NCI-H2171 (cell line): ENCODE measurements at regions not wholly inside any gene's neighbourhood (a gene's known extent, or its start where the extent isn't known, plus 50 kb on each side); places are given as distances from the start of the nearest gene placed in this dataset.

Experiments used
- DNase-seq: peaks from one replicate; lab custom pipeline; 2025; lab: John Stamatoyannopoulos, UW

GRCh38 chr21:35367553-35367952 is 318.5 kb upstream of the RUNX1 start:
- DNase-seq, result no peak

DNA sequence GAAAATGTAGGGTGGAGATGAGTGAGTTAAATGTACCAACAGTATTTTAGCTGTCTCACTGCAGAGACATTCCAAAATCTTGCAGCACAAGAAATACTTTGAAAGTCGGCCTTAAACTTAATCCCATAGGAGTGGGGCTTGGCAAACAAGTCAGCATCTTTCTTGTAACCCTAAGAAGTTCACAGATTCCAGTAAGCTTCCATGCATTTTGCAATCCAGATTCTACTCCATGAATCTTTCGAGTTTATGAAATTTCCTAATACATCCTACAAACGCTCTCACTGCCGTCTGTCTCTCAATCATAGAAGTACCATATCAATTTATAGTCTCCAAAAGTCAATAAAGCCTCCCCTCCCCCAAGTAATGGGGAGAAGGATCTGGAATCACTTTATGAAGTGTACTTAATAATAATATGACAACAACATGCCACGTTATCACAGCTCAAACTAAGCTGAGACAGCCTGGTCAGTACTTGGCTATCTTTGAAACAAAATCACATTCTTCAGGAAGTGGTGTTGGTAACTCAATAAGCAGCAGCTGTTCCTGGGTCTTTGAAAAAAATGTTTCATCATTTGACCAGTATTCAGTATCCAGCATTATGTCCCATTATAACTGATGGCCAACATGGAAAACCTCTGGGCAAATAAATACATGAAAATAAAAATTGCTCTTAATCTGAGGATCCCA is 317.4 kb upstream of the RUNX1 start:
- no peak for DNase-seq

GRCh38 chr21:35363458-35363857 is 314.4 kb upstream of the RUNX1 start:
- no peak for DNase-seq

- DNase-seq, result no peak
Measured at GRCh38 chr21:35361988-35362387, 312.9 kb upstream of the RUNX1 start.

GRCh38 chr21:35360870-35361570 is 311.9 kb upstream of the RUNX1 start:
- no peak for DNase-seq

GRCh38 chr21:35359076-35359475 is 310.0 kb upstream of the RUNX1 start:
- DNase-seq, result no peak

DNA sequence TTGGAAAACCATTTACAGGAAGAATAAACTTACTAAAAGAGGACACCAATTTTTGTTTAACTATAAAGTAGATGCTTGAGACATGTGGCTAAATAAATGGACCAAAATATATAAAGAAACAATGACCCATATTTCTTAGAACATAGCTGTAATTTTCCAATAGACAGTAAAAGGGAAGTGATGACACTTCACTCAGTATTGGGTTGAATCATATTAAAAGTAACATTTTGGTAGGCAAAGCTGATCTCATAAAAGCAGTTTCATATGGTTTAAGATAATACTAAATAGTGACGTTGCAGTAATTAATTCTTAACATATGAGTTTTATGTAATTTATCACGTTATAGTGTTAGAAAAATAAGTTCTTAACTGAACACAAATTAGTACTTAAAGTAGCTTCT is 308.9 kb upstream of the RUNX1 start:
- no peak for DNase-seq

- no peak for DNase-seq
Measured at GRCh38 chr21:35357041-35357780, 308.1 kb upstream of the RUNX1 start.

GRCh38 chr21:35354078-35354477 is 305.0 kb upstream of the RUNX1 start:
- no peak for DNase-seq

DNA sequence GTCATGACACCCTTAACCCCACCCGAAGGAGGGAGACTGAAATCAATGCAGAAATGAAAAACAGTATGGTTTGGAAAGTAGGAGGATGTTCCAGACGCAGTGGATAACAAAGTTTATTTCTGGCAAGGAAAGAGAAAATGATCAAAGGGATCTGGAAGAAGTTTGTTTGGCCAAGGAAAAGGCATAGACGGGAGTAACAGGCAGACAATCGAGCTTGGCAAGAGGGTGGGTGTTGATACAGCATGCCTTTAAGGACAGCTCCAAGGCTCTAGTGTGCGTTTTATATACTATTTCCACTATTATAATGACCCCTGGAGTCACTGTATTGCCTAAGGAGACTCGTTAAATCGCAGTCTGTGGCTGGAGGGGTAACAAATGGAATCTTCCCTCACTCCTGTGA is 303.7 kb upstream of the RUNX1 start:
- DNase-seq, result no peak

DNA sequence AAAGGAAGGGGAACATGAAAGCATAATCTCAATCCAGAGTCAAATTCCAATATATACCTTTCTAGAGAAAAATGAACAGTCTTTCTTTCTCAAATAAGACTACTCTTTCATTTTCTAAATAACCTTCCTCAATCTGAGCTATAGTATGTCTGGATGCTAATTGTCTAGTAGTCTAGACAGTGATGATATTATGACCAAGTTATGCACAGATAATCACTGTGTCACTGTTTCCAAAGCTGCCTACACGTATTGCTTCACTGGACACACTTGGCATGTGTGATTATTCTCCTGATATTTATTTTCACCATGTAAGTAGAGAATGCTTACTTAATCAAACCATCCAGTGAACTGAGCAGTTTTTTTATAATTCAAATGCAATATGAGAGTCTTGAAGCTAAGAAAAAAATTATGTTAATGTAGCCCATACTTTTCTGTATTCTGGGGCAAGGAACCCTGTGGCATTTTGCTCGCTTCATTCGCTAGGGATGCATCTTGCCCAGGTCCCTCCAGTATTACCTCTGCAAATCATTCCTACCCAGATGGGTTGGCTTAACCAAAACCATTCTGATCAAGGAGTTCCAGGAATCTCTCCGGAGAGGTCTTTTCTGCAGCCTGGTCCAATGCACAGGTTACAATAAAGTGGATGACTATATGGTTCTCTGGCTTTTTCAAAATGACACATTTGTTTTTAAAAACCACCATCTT is 303.1 kb upstream of the RUNX1 start:
- DNase-seq, result no peak

GRCh38 chr21:35351434-35351833 is 302.3 kb upstream of the RUNX1 start:
- no peak for DNase-seq

DNA sequence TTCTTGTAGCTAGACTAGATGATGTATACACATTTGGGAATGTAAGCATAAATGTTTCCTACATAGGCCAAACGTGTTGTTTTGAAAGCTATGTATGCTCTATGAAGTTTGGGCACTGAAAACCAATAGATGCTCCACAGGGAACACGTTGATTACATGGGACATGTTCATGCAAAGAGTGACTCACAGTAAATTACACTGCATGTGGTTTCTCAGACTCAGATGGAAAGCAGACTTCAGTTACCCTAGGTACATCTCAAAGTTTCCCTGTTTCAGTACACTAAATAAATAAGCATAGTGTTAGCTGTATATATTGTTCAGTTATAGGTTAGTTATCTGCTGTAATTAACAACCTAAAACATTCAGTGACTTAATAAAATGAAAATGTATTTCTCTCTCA is 301.9 kb upstream of the RUNX1 start:
- no peak for DNase-seq

- DNase-seq, result no peak
Measured at GRCh38 chr21:35349376-35350080, 300.4 kb upstream of the RUNX1 start.

DNA sequence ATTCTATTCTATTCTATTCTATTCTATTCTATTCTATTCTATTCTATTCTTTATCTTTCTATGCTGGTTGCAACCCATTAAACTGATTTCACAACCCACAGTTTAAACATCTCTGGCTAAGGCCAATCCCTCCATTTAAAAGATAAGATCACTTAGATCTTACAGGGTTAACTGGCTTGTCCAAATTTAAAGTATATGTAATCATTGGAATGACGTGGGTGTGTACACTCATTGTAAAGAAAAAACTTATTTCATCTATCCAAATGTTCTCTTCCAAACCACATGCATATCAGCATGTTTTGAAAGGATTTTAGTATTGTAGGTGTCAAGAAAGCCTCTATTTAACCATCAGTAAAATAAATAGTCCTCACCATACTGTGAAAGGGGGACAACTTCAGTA is 299.6 kb upstream of the RUNX1 start:
- DNase-seq, result no peak

- no peak for DNase-seq
Measured at GRCh38 chr21:35346697-35347096, 297.6 kb upstream of the RUNX1 start.

- no peak for DNase-seq
Measured at GRCh38 chr21:35345954-35346353, 296.9 kb upstream of the RUNX1 start.

- no peak for DNase-seq
Measured at GRCh38 chr21:35344582-35344981, 295.5 kb upstream of the RUNX1 start.

- DNase-seq, result no peak
Measured at GRCh38 chr21:35343046-35343819, 294.1 kb upstream of the RUNX1 start.

DNA sequence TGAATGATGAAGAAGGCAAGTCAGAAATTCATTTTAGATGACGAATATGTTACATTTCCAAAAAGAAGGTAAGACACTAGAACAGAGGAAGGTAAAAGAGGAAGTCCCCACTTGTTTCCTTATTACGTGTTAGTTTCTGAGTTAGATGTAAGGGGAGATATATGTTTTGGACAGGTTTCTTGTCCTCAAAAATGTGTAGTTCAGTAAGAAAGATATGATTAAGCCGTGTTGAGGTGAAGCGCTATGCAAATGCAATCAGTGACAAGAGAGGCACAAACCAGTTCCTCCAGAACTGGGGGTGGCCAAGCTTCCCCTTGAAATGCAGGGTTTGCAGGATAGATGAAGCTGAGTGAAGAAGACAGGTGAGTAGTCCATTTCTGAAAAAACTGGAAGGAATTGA is 293.3 kb upstream of the RUNX1 start:
- DNase-seq, result no peak

DNA sequence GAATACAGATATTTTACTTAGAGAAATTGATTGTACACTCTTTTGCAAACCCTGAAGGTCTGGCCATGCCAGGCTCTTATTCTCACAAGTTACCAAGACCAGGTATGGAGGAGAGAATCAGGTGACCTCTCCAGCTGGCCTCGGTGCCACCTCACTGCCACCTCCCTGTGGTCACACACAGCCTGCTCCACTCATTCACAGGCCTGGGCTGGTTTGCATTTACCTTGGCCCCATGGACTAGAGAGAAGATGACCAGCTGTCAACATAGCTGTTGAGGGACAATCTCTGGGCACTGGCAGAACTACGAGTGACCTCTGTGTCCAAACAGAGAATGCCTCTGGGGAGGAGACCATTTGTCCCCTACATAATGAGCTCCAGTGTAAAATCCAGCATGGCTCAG is 291.2 kb upstream of the RUNX1 start:
- DNase-seq, result no peak
